Mucosa of rectum (tissue), 2 donors: ENCODE measurements at regions not wholly inside any gene's neighbourhood (a gene's known extent, or its start where the extent isn't known, plus 50 kb on each side); places are given as distances from the start of the nearest gene placed in this dataset.

Experiments
- H3K27ac ChIP-seq, 2 donors: one replicate each; pipeline ENCODE4 v1.7.0; 2013; ENCODE audit warnings: inconsistent platforms in 2 of 2, low read depth in 2 of 2, low read length in 2 of 2
- H3K27me3 ChIP-seq, 2 donors: one replicate each; pipeline ENCODE4 v1.7.0; 2013; ENCODE audit warnings: low read length in 2 of 2; ENCODE audit not compliant: control insufficient read depth in 2 of 2, insufficient read depth in 2 of 2
- H3K36me3 ChIP-seq, 2 donors: one replicate each; pipeline ENCODE4 v1.7.0; 2013; ENCODE audit warnings: low read length in 2 of 2; ENCODE audit not compliant: control insufficient read depth in 2 of 2, insufficient read depth in 2 of 2
- H3K4me1 ChIP-seq, 2 donors: one replicate each; pipeline ENCODE4 v1.7.0; 2013; ENCODE audit warnings: low read length in 2 of 2, mild to moderate bottlenecking in 1 of 2; ENCODE audit not compliant: control insufficient read depth in 2 of 2, insufficient read depth in 2 of 2
- H3K4me3 ChIP-seq, 2 donors: one replicate each; pipeline ENCODE4 v1.7.0; 2013; ENCODE audit warnings: low read length in 2 of 2
- H3K9ac ChIP-seq, 2 donors: one replicate each; pipeline ENCODE4 v1.7.0; 2013; ENCODE audit warnings: low read length in 2 of 2, low read depth in 1 of 2, mild to moderate bottlenecking in 1 of 2
- H3K9me3 ChIP-seq, 2 donors: one replicate each; pipeline ENCODE4 v1.7.0; 2013; ENCODE audit warnings: low read length in 2 of 2; ENCODE audit not compliant: control insufficient read depth in 2 of 2
- donor health status: healthy.
- donor health status: Normal muscosa, but diverticular disease.

GRCh38 chr4:53907772-53908171 is 156.6 kb downstream of the CHIC2 start:
- no peaks in the 10 kb centered on the region for H3K36me3 ChIP-seq
- H3K27me3 ChIP-seq: peaks cover 4% of the 10 kb centered on the region in 2 donors
- peaks cover 0 to 10% of the 10 kb centered on the region in 2 donors for H3K4me1 ChIP-seq
- H3K27ac ChIP-seq: no peak overlapping the region
- H3K4me3 ChIP-seq: no peak overlapping the region
- H3K9me3 ChIP-seq: no peaks in the 10 kb centered on the region
- H3K9ac ChIP-seq: no peak overlapping the region

GRCh38 chr4:53906606-53907190 is 157.7 kb downstream of the CHIC2 start:
- Histone ChIP-seq H3K9ac (no peak overlapping the region), H3K27me3 (peaks cover 4% of the 10 kb centered on the region in 2 donors), H3K9me3 (no peaks in the 10 kb centered on the region), H3K4me3 (no peak overlapping the region), H3K4me1 (peaks cover 0 to 10% of the 10 kb centered on the region in 2 donors), H3K36me3 (no peaks in the 10 kb centered on the region), H3K27ac (no peak overlapping the region)

- Histone ChIP-seq H3K27me3 (peaks cover 4% of the 10 kb centered on the region in 2 donors), H3K9ac (peak overlapping the region in 1 of 2 donors; percentile 18), H3K9me3 (no peaks in the 10 kb centered on the region), H3K4me1 (peaks cover 0 to 10% of the 10 kb centered on the region in 2 donors), H3K27ac (peak overlapping the region in 1 of 2 donors; percentile 25), H3K4me3 (peak overlapping the region; percentile 47 to 68), H3K36me3 (no peaks in the 10 kb centered on the region)
Observed at GRCh38 chr4:53905941-53906377, 158.4 kb downstream of the CHIC2 start.

- H3K27me3 ChIP-seq: peaks cover 4% of the 10 kb centered on the region in 2 donors
- no peak overlapping the region for H3K9ac ChIP-seq
- peak overlapping the region in 1 of 2 donors; percentile 25 for H3K27ac ChIP-seq
- H3K4me1 ChIP-seq: peaks cover 0 to 10% of the 10 kb centered on the region in 2 donors
- no peaks in the 10 kb centered on the region for H3K9me3 ChIP-seq
- no peaks in the 10 kb centered on the region for H3K36me3 ChIP-seq
- H3K4me3 ChIP-seq: peak overlapping the region in 1 of 2 donors; percentile 47
Observed at GRCh38 chr4:53905276-53905940, 159.0 kb downstream of the CHIC2 start.

- peaks cover under 1 to 4% of the 10 kb centered on the region in 2 donors for H3K27me3 ChIP-seq
Observed at GRCh38 chr4:53902786-53903185, 161.6 kb downstream of the CHIC2 start.

GRCh38 chr4:53900271-53900649 is 164.1 kb downstream of the CHIC2 start:
- no peak overlapping the region for H3K4me3 ChIP-seq
- no peaks in the 10 kb centered on the region for H3K4me1 ChIP-seq
- no peak overlapping the region for H3K27ac ChIP-seq
- H3K27me3 ChIP-seq: no peaks in the 10 kb centered on the region
- H3K9me3 ChIP-seq: no peaks in the 10 kb centered on the region
- H3K9ac ChIP-seq: no peak overlapping the region
- no peaks in the 10 kb centered on the region for H3K36me3 ChIP-seq

More at GRCh38 chr4:53902786-53903185, 161.6 kb downstream of the CHIC2 start:
- no peaks in the 10 kb centered on the region for H3K9me3 ChIP-seq
- H3K4me1 ChIP-seq: peaks cover 0 to 10% of the 10 kb centered on the region in 2 donors
- H3K27ac ChIP-seq: no peak overlapping the region
- no peak overlapping the region for H3K9ac ChIP-seq
- no peak overlapping the region for H3K4me3 ChIP-seq
- H3K36me3 ChIP-seq: no peaks in the 10 kb centered on the region

- no peaks in the 10 kb centered on the region for H3K27me3 ChIP-seq
- no peaks in the 10 kb centered on the region for H3K4me1 ChIP-seq
Observed at GRCh38 chr4:53899586-53900270, 164.7 kb downstream of the CHIC2 start.

GRCh38 chr4:53895137-53895536 is 169.3 kb downstream of the CHIC2 start:
- Histone ChIP-seq H3K4me3 (no peak overlapping the region), H3K9me3 (no peaks in the 10 kb centered on the region), H3K9ac (no peak overlapping the region), H3K4me1 (no peaks in the 10 kb centered on the region), H3K36me3 (no peaks in the 10 kb centered on the region), H3K27me3 (no peaks in the 10 kb centered on the region), H3K27ac (no peak overlapping the region)

More at GRCh38 chr4:53899586-53900270, 164.7 kb downstream of the CHIC2 start:
- no peaks in the 10 kb centered on the region for H3K36me3 ChIP-seq
- no peaks in the 10 kb centered on the region for H3K9me3 ChIP-seq
- no peak overlapping the region for H3K4me3 ChIP-seq
- no peak overlapping the region for H3K9ac ChIP-seq
- H3K27ac ChIP-seq: peak overlapping the region in 1 of 2 donors; percentile 18

- no peaks in the 10 kb centered on the region for H3K4me1 ChIP-seq
- H3K27me3 ChIP-seq: no peaks in the 10 kb centered on the region
- H3K9ac ChIP-seq: no peak overlapping the region
- no peak overlapping the region for H3K27ac ChIP-seq
- no peaks in the 10 kb centered on the region for H3K36me3 ChIP-seq
- no peaks in the 10 kb centered on the region for H3K9me3 ChIP-seq
- no peak overlapping the region for H3K4me3 ChIP-seq
Observed at GRCh38 chr4:53890461-53890860, 173.9 kb downstream of the CHIC2 start.
